H1 (cell line): ENCODE measurements at regions not wholly inside any gene's neighbourhood (a gene's known extent, or its start where the extent isn't known, plus 50 kb on each side); places are given as distances from the start of the nearest gene placed in this dataset.

Experiments used
- BCL11A ChIP-seq, 2 experiments: IDR thresholded peaks; one replicate each; pipeline ENCODE4 v1.6.1; 2011; ENCODE audit warnings: low read depth in 2 of 2, low read length in 2 of 2, mild to moderate bottlenecking in 2 of 2
- HDAC2 ChIP-seq, 2 experiments: fragments of 300-600 bp in 1 of 2; sonication (generic) in 1 of 2; IDR thresholded peaks; 2 replicates each; pipeline ENCODE4 v1.6.1; 2011 to 2012; ENCODE audit warnings: low read depth in 2 of 2, low read length in 2 of 2, mild to moderate bottlenecking in 2 of 2, moderate library complexity in 2 of 2, borderline replicate concordance in 1 of 2, inconsistent platforms in 1 of 2
- MAX ChIP-seq: IDR thresholded peaks from 2 replicates; pipeline ENCODE4 v1.6.1; 2012; ENCODE audit warnings: inconsistent platforms
- NANOG ChIP-seq: IDR thresholded peaks from 2 replicates; pipeline ENCODE4 v1.6.1; 2011; ENCODE audit warnings: low read length, low read depth, mild to moderate bottlenecking, inconsistent platforms; ENCODE audit not compliant: insufficient read depth, poor library complexity, severe bottlenecking
- TCF12 ChIP-seq: IDR thresholded peaks from 2 replicates; pipeline ENCODE4 v1.6.1; 2011; ENCODE audit warnings: low read depth, mild to moderate bottlenecking, low read length

GRCh38 chr3:106962993-106963392 lies 414.2 kb upstream of the CCDC54 start (continued):
- TF ChIP-seq HDAC2 (IDR thresholded peaks at IDR 0.05; ENCODE audit: borderline replicate concordance in 1 of 2, low read depth in 2 of 2, low read length in 2 of 2) (no peak), BCL11A (IDR thresholded peaks at IDR 0.05; ENCODE audit: low read depth in 2 of 2, low read length in 2 of 2) (no peak), TCF12 (no peak), NANOG (no peak), MAX (no peak)
